HS-5 (cell line): ENCODE measurements at regions not wholly inside any gene's neighbourhood (a gene's known extent, or its start where the extent isn't known, plus 50 kb on each side); places are given as distances from the start of the nearest gene placed in this dataset.

Source experiments
- DNase-seq: peaks from one replicate; pipeline ENCODE4 v3.0.0-alpha.2; 2012; ENCODE audit warnings: low read depth

GRCh38 chr4:132860976-132861375, 288.1 kb upstream of the PCDH10 start:
- DNase-seq: no peak

- no peak for DNase-seq
Measured at GRCh38 chr4:132863619-132864018, 285.5 kb upstream of the PCDH10 start.

- no peak for DNase-seq
Measured at GRCh38 chr4:132865458-132865857, 283.6 kb upstream of the PCDH10 start.

- no peak for DNase-seq
Measured at GRCh38 chr4:132865922-132866321, 283.2 kb upstream of the PCDH10 start.

- no peak for DNase-seq
Measured at GRCh38 chr4:132866616-132867015, 282.5 kb upstream of the PCDH10 start.

- no peak for DNase-seq
Measured at GRCh38 chr4:132893787-132894186, 255.3 kb upstream of the PCDH10 start.

- DNase-seq: no peak
Measured at GRCh38 chr4:132901224-132901623, 247.9 kb upstream of the PCDH10 start.

- DNase-seq: no peak
Measured at GRCh38 chr4:132910229-132910748, 238.8 kb upstream of the PCDH10 start.

- no peak for DNase-seq
Measured at GRCh38 chr4:132918096-132918495, 231.0 kb upstream of the PCDH10 start.

- DNase-seq: no peak
Measured at GRCh38 chr4:132923516-132923915, 225.6 kb upstream of the PCDH10 start.

- DNase-seq: no peak
Measured at GRCh38 chr4:132934911-132935310, 214.2 kb upstream of the PCDH10 start.

GRCh38 chr4:132955146-132955545, 193.9 kb upstream of the PCDH10 start:
- DNase-seq: no peak

GRCh38 chr4:132956962-132957361, 192.1 kb upstream of the PCDH10 start:
- no peak for DNase-seq

GRCh38 chr4:132958457-132959263, 190.4 kb upstream of the PCDH10 start:
- no peak for DNase-seq

GRCh38 chr4:132981611-132982010, 167.5 kb upstream of the PCDH10 start:
- DNase-seq: no peak

- DNase-seq: no peak
Measured at GRCh38 chr4:132982151-132982550, 166.9 kb upstream of the PCDH10 start.

GRCh38 chr4:132991111-132991510, 158.0 kb upstream of the PCDH10 start:
- DNase-seq: no peak

GRCh38 chr4:132992686-132993085, 156.4 kb upstream of the PCDH10 start:
- no peak for DNase-seq

GRCh38 chr4:132998585-132999230, 150.4 kb upstream of the PCDH10 start:
- DNase-seq: no peak

- DNase-seq: no peak
Measured at GRCh38 chr4:133000012-133000411, 149.1 kb upstream of the PCDH10 start.

GRCh38 chr4:133003169-133003568, 145.9 kb upstream of the PCDH10 start:
- DNase-seq: no peak

GRCh38 chr4:133014473-133015135, 134.5 kb upstream of the PCDH10 start:
- DNase-seq: no peak

GRCh38 chr4:133045288-133045687, 103.8 kb upstream of the PCDH10 start:
- DNase-seq: no peak
